HepG2 (cell line): ENCODE measurements at regions not wholly inside any gene's neighbourhood (a gene's known extent, or its start where the extent isn't known, plus 50 kb on each side); places are given as distances from the start of the nearest gene placed in this dataset.

Experiments
- ATAC-seq: fragments of 200-7000 bp; cut with Tn5 transposase; 3 replicates; pipeline ENCODE4 v1.9.1; 2020; ENCODE audit warnings: mild to moderate bottlenecking, moderate library complexity
- BruUV-seq: library from RNA; stranded (reverse); fragments of 400-500 nt; replicated peaks from 2 replicates; lab custom pipeline; 2021; lab: Mats Ljungman, UMichigan
- CTCF ChIA-PET: fragments of 300-600 bp; formaldehyde crosslinking; extraction: SDS; loops from one replicate; lab custom pipeline; 2021; ENCODE audit warnings: low total read pairs, inconsistent platforms, low intra/inter-chr PET ratio; lab: Yijun Ruan, JAX
- POLR2A ChIA-PET: fragments of 350-600 bp; sonication (Branson Sonifier 250); formaldehyde crosslinking; loops from one replicate; lab custom pipeline; 2020; ENCODE audit warnings: antibody characterized with exemption, inconsistent platforms; lab: Yijun Ruan, JAX
- DNase-seq: peaks from one replicate; pipeline ENCODE4 v3.0.0-alpha.2; 2015; ENCODE audit warnings: low spot score
- FAIRE-seq: peaks from 3 replicates; lab custom pipeline; 2011; peaks lifted over from hg19 to GRCh38; lab: Jason Lieb, UNC
- H2AFZ ChIP-seq: one replicate; pipeline ENCODE4 v1.6.1; 2011; ENCODE audit warnings: low read length, inconsistent platforms
- H3K27ac ChIP-seq: fragments of 300-600 bp; 3 replicates; pipeline ENCODE4 v1.8.0; 2011; ENCODE audit warnings: mixed run types, mild to moderate bottlenecking, mixed read lengths, low read length, inconsistent platforms; ENCODE audit not compliant: insufficient read depth; ENCODE audit errors: extremely low read length
- H3K27me3 ChIP-seq, 2 experiments: fragments of 200-600 bp in 1 of 2; 2 replicates in 1 of 2; 3 replicates in 1 of 2; pipeline versions ENCODE4 v1.6.0 to v1.8.0; 2011; ENCODE audit warnings: low read length in 2 of 2, mild to moderate bottlenecking in 2 of 2, moderate library complexity in 2 of 2, inconsistent platforms in 1 of 2; ENCODE audit not compliant: insufficient read depth in 2 of 2, control insufficient read depth in 1 of 2
- H3K36me3 ChIP-seq, 2 experiments: fragments of 200-600 bp in 1 of 2; replicated peaks in 1 of 2; 2 replicates in 1 of 2; 3 replicates in 1 of 2; pipeline versions ENCODE4 v1.5.1 to v1.8.0; 2011; ENCODE audit warnings: low read length in 2 of 2, inconsistent platforms in 1 of 2; ENCODE audit not compliant: insufficient read depth in 2 of 2, control insufficient read depth in 1 of 2
- H3K4me1 ChIP-seq: 2 replicates; pipeline ENCODE4 v1.5.1; 2012; ENCODE audit warnings: low read length, inconsistent platforms; ENCODE audit not compliant: insufficient read depth
- H3K4me2 ChIP-seq: 2 replicates; pipeline ENCODE4 v1.6.0; 2011; ENCODE audit warnings: low read depth, low read length, inconsistent platforms
- H3K4me3 ChIP-seq, 3 experiments: fragments of 200-600 bp in 1 of 3; sonication (generic), shearing (Covaris generic) in 1 of 3; replicated peaks in 1 of 3; 2 replicates each; pipeline ENCODE4 v1.5.1; 2011 to 2016; ENCODE audit warnings: low read length in 3 of 3, inconsistent platforms in 2 of 3, low read depth in 2 of 3, mild to moderate bottlenecking in 2 of 3, control low read depth in 1 of 3, mixed read lengths in 1 of 3; ENCODE audit not compliant: insufficient read depth in 1 of 3
- H3K79me2 ChIP-seq: one replicate; pipeline ENCODE4 v1.6.1; 2011; ENCODE audit warnings: low read length, inconsistent platforms; ENCODE audit not compliant: insufficient read depth
- H3K9ac ChIP-seq: 2 replicates; pipeline ENCODE4 v1.6.0; 2011; ENCODE audit warnings: mild to moderate bottlenecking, low read depth, low read length, inconsistent platforms; ENCODE audit not compliant: insufficient read depth
- H3K9me3 ChIP-seq: 2 replicates; pipeline ENCODE4 v1.5.1; 2012; ENCODE audit warnings: mild to moderate bottlenecking, low read length
- H4K20me1 ChIP-seq: 2 replicates; pipeline ENCODE4 v1.6.0; 2011; ENCODE audit warnings: inconsistent platforms, mild to moderate bottlenecking, low read length, moderate library complexity; ENCODE audit not compliant: insufficient read depth
- FOXO1 ChIP-seq: sonication (generic); formaldehyde crosslinking; IDR thresholded peaks from 2 replicates; pipeline ENCODE4 v1.4.0; 2020; ENCODE audit warnings: missing genetic modification reagents
- HNRNPLL ChIP-seq: fragments of 200-400 bp; formaldehyde crosslinking; IDR thresholded peaks from 2 replicates; pipeline ENCODE4 v1.6.1; 2017; ENCODE audit warnings: mild to moderate bottlenecking, low read depth, low read length; ENCODE audit not compliant: poor library complexity, severe bottlenecking
- HOXA5 ChIP-seq: sonication (generic); formaldehyde crosslinking; IDR thresholded peaks from 2 replicates; pipeline ENCODE4 v1.4.0; 2020; ENCODE audit warnings: missing genetic modification reagents
- TBP ChIP-seq: sonication (generic); formaldehyde crosslinking; IDR thresholded peaks from 2 replicates; pipeline ENCODE4 v1.5.0; 2020; ENCODE audit warnings: missing genetic modification reagents
- TGIF2 ChIP-seq: IDR thresholded peaks from 2 replicates; pipeline ENCODE4 v1.6.1; 2016; ENCODE audit warnings: control low read depth, missing compliant biosample characterization
- ZNF101 ChIP-seq: sonication (generic); formaldehyde crosslinking; IDR thresholded peaks from 2 replicates; pipeline ENCODE4 v1.4.0; 2020; ENCODE audit warnings: mild to moderate bottlenecking, low read depth, missing genetic modification reagents, borderline replicate concordance
- ZNF253 ChIP-seq: sonication (generic); formaldehyde crosslinking; IDR thresholded peaks from 2 replicates; pipeline ENCODE4 v1.8.0; 2022; ENCODE audit warnings: mild to moderate bottlenecking, missing genetic modification reagents, borderline replicate concordance
- WGBS: methylation state at CpG from one replicate; pipeline ENCODE4 v1.1.6; 2017; ENCODE audit warnings: low lambda C conversion rate; 5-methylcytosine and 5-hydroxymethylcytosine counted together
- in situ Hi-C: cut with HindIII; loops from 2 replicates; pipeline ENCODE4 v1.10.0; 2017; ENCODE audit warnings: low pct_unique_long_range_greater_than_20kb; ENCODE audit not compliant: extremely low pct_ligation_motif_present
- intact Hi-C: fragments of 100-400 bp; cut with micrococcal nuclease; formaldehyde crosslinking; loops from one replicate; pipeline ENCODE4 v1.10.0; 2022; ENCODE audit not compliant: unreplicated experiment
- TF ChIP-seq, protein P1 (sequence below): sonication (generic); formaldehyde crosslinking; IDR thresholded peaks from 2 replicates; pipeline ENCODE4 v1.4.0; 2020; ENCODE audit warnings: mild to moderate bottlenecking, missing genetic modification reagents
- TF ChIP-seq, protein P2 (sequence below): sonication (generic); formaldehyde crosslinking; IDR thresholded peaks from 2 replicates; pipeline ENCODE4 v1.4.0; 2020; ENCODE audit warnings: missing genetic modification reagents, borderline replicate concordance

DNA sequence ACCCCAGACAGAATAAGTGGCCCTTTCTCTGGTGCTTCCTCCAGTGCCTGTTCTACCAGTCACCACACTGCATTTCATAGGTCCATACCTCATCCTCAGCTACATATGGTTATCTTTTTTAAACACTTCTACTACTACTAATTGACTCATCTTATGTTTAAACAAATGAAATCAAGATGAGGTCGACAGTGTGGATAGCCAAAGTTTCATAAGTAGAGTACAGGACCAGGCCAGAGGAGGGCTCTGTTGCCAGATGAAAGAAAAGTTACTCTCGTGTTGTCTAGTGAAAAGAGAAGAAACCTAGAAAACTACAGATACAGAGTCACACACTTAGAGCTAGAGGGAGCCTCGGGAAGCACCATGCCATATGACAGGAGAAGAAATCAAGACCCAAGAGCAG, 296.1 kb downstream of the VPS13C start:
- intact Hi-C loops: no loop called here
- Histone ChIP-seq H3K27ac (no peak overlapping the region), H3K4me2 (no peak overlapping the region), H3K79me2 (no peaks in the 10 kb centered on the region), H3K9me3 (no peaks in the 10 kb centered on the region), H2AFZ (no peak overlapping the region), H4K20me1 (no peaks in the 10 kb centered on the region), H3K4me1 (no peaks in the 10 kb centered on the region), H3K9ac (no peak overlapping the region), H3K36me3 (no peaks in the 10 kb centered on the region), H3K4me3 (no peak overlapping the region), H3K27me3 (no peaks in the 10 kb centered on the region; a peak in 1 of 5 replicates)
- in situ Hi-C loops: no loop called here
- DNase-seq (no peak), FAIRE-seq (no peak), ATAC-seq (no peak)
- no peak for TF ChIP-seq FOXO1 (CRISPR knock-in tag)
- TF ChIP-seq HNRNPLL: no peak
- no peak for TF ChIP-seq ZNF253 (CRISPR knock-in tag)
- TF ChIP-seq TGIF2: no peak
- no peak for TF ChIP-seq TBP
- no peak for TF ChIP-seq ZNF101
- no TSS peak for BruUV-seq
- POLR2A ChIA-PET: no interaction called here
- WGBS: 2% methylated on average over 3 of the region's 3 CpGs
- CTCF ChIA-PET: no interaction called here

DNA sequence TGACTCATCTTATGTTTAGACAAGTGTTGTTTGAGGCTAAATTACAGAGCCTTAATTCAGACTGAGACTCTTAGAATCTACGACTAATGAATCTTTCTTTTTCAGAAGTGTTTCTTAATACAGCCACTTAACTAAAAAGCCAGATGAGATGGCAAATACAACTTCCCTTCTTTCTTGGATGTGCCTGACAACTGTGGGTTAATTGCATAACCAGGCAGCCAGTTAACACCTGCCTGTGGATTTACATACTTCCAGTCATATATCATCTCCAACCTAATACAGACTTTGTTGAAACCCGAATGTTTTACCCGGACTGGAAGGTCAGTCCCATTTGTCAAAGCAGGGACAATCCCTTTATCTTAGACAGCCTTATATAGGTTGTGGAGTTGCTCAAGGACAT, 297.6 kb downstream of the VPS13C start:
- Histone ChIP-seq H3K4me2 (no peak overlapping the region), H3K27me3 (no peaks in the 10 kb centered on the region; a peak in 1 of 5 replicates), H3K79me2 (no peaks in the 10 kb centered on the region), H3K4me1 (no peaks in the 10 kb centered on the region), H3K36me3 (no peaks in the 10 kb centered on the region), H4K20me1 (no peaks in the 10 kb centered on the region), H3K4me3 (no peak overlapping the region), H3K9me3 (no peaks in the 10 kb centered on the region), H3K27ac (no peak overlapping the region), H2AFZ (no peak overlapping the region), H3K9ac (no peak overlapping the region)
- DNase-seq (no peak), FAIRE-seq (no peak), ATAC-seq (no peak)
- CTCF ChIA-PET: no interaction called here
- no TSS peak for BruUV-seq
- POLR2A ChIA-PET: no interaction called here
- intact Hi-C loops (no loop called here), in situ Hi-C loops (no loop called here)
- 2% methylated on average over 3 of the region's 3 CpGs for WGBS
- TF ChIP-seq, protein P1, sequence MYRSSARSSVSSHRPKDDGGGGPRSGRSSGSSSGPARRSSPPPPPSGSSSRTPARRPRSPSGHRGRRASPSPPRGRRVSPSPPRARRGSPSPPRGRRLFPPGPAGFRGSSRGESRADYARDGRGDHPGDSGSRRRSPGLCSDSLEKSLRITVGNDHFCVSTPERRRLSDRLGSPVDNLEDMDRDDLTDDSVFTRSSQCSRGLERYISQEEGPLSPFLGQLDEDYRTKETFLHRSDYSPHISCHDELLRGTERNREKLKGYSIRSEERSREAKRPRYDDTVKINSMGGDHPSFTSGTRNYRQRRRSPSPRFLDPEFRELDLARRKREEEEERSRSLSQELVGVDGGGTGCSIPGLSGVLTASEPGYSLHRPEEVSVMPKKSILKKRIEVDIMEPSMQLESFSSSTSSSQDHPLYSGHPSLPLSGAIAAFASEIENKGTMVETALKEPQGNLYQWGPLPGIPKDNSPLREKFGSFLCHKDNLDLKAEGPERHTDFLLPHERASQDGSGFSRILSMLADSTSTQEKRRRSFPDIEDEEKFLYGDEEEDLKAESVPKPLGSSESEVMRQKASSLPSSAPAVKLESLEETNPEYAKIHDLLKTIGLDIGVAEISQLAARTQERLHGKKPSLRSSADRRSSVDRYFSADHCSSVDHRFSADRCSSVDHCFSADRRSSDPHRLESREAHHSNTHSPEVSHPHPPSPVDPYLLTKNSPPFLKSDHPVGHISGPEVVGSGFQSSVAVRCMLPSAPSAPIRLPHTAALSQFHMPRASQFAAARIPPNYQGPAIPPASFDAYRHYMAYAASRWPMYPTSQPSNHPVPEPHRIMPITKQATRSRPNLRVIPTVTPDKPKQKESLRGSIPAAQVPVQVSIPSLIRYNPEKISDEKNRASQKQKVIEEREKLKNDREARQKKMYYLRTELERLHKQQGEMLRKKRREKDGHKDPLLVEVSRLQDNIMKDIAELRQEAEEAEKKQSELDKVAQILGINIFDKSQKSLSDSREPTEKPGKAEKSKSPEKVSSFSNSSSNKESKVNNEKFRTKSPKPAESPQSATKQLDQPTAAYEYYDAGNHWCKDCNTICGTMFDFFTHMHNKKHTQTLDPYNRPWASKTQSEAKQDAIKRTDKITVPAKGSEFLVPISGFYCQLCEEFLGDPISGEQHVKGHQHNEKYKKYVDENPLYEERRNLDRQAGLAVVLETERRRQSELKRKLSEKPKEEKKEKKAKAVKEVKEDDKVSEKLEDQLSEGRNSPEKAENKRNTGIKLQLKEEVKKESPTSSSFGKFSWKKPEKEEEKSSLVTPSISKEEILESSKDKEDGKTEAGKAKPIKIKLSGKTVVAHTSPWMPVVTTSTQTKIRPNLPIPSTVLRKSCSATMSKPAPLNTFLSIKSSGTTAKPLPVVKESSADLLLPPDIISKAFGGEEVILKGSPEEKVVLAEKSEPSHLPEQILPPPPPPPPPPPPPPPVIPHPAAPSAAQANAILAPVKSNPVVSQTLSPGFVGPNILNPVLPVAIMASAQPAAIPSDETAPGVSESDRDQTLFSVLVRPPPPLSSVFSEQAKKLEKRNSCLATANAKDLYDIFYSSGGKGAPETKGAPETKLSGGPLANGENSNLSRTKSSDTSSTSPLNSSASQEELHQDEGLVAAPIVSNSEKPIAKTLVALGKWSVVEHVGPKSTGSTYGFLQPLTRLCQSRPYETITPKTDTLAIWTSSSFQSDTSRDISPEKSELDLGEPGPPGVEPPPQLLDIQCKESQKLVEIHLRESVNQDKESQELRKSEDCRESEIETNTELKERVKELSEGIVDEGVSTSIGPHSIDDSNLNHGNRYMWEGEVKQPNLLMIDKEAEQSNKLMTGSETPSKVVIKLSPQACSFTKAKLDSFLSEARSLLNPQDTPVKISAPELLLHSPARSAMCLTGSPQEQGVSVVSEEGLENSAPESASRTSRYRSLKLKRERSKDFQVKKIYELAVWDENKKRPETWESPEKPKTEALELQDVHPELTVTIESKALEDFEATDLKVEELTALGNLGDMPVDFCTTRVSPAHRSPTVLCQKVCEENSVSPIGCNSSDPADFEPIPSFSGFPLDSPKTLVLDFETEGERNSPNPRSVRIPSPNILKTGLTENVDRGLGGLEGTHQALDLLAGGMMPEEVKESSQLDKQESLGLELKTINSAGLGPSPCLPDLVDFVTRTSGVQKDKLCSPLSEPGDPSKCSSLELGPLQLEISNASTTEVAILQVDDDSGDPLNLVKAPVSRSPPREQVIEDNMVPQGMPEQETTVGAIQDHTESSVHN: no peak
- TF ChIP-seq, protein P2, sequence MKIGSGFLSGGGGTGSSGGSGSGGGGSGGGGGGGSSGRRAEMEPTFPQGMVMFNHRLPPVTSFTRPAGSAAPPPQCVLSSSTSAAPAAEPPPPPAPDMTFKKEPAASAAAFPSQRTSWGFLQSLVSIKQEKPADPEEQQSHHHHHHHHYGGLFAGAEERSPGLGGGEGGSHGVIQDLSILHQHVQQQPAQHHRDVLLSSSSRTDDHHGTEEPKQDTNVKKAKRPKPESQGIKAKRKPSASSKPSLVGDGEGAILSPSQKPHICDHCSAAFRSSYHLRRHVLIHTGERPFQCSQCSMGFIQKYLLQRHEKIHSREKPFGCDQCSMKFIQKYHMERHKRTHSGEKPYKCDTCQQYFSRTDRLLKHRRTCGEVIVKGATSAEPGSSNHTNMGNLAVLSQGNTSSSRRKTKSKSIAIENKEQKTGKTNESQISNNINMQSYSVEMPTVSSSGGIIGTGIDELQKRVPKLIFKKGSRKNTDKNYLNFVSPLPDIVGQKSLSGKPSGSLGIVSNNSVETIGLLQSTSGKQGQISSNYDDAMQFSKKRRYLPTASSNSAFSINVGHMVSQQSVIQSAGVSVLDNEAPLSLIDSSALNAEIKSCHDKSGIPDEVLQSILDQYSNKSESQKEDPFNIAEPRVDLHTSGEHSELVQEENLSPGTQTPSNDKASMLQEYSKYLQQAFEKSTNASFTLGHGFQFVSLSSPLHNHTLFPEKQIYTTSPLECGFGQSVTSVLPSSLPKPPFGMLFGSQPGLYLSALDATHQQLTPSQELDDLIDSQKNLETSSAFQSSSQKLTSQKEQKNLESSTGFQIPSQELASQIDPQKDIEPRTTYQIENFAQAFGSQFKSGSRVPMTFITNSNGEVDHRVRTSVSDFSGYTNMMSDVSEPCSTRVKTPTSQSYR (CRISPR knock-in tag): no peak
- no peak for TF ChIP-seq HOXA5 (CRISPR knock-in tag)
